ENCODE measurements at regions not wholly inside any gene's neighbourhood (a gene's known extent, or its start where the extent isn't known, plus 50 kb on each side); places are given as distances from the start of the nearest gene placed in this dataset.

- no peak for DNase-seq
- H3K4me3 ChIP-seq, result no peak overlapping the region
- no peaks in the 10 kb centered on the region for H3K4me1 ChIP-seq
- TF ChIP-seq CTCF (IDR thresholded peaks at IDR 0.05) (no peak), POLR2A (IDR thresholded peaks at IDR 0.05) (no peak)
- intact Hi-C loops (cut with DNase I; ENCODE audit: low total_unique reads), result no loop called here
- no peaks in the 10 kb centered on the region for H3K9me3 ChIP-seq
- no peaks in the 10 kb centered on the region for H3K27me3 ChIP-seq
- no peak overlapping the region for H3K27ac ChIP-seq
- H3K36me3 ChIP-seq, result no peaks in the 10 kb centered on the region
Measured at GRCh38 chr4:145417348-145418130, 64.1 kb upstream of the SMAD1 start.

DNA sequence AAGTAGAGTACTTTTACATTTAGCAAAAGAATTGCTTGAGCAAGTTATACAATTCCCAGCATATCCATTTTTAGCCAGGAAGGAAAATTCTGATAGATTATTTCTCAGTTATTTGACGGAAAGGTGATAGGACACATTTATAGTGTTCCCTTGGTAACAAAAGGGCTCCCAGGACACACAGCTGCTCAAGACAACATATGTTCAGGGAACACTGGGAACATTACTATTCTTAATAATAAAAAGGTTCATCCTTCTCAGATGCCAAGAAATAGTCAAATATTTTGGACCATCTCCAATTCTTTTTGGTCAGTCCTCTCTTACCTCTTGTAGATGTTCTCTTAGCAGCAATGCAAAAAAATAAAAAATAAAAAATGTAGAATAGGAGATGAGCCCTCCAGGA, 66.8 kb upstream of the SMAD1 start:
- Histone ChIP-seq H3K27me3 (no peaks in the 10 kb centered on the region), H3K4me1 (no peaks in the 10 kb centered on the region), H3K36me3 (no peaks in the 10 kb centered on the region), H3K4me3 (no peak overlapping the region), H3K9me3 (no peaks in the 10 kb centered on the region), H3K27ac (no peak overlapping the region)
- TF ChIP-seq CTCF (IDR thresholded peaks at IDR 0.05) (no peak), POLR2A (IDR thresholded peaks at IDR 0.05) (no peak)
- intact Hi-C loops (cut with DNase I; ENCODE audit: low total_unique reads), result no loop called here
- no peak for DNase-seq

- DNase-seq, result no peak
- Histone ChIP-seq H3K36me3 (no peaks in the 10 kb centered on the region), H3K27me3 (no peaks in the 10 kb centered on the region), H3K9me3 (no peaks in the 10 kb centered on the region), H3K4me1 (no peaks in the 10 kb centered on the region), H3K27ac (no peak overlapping the region), H3K4me3 (no peak overlapping the region)
- intact Hi-C loops (cut with DNase I; ENCODE audit: low total_unique reads), result no loop called here
- TF ChIP-seq CTCF (IDR thresholded peaks at IDR 0.05), result no peak
- no peak for TF ChIP-seq POLR2A (IDR thresholded peaks at IDR 0.05)
Measured at GRCh38 chr4:145414226-145414625, 67.4 kb upstream of the SMAD1 start.

- H3K36me3 ChIP-seq, result no peaks in the 10 kb centered on the region
- no peak overlapping the region for H3K27ac ChIP-seq
- no peaks in the 10 kb centered on the region for H3K4me1 ChIP-seq
- H3K27me3 ChIP-seq, result no peaks in the 10 kb centered on the region
- TF ChIP-seq CTCF (IDR thresholded peaks at IDR 0.05) (no peak), POLR2A (IDR thresholded peaks at IDR 0.05) (no peak)
- no peak overlapping the region for H3K4me3 ChIP-seq
- no peaks in the 10 kb centered on the region for H3K9me3 ChIP-seq
- no peak for DNase-seq
- intact Hi-C loops (cut with DNase I; ENCODE audit: low total_unique reads), result no loop called here
Measured at GRCh38 chr4:145406970-145407369, 74.7 kb upstream of the SMAD1 start.

DNA sequence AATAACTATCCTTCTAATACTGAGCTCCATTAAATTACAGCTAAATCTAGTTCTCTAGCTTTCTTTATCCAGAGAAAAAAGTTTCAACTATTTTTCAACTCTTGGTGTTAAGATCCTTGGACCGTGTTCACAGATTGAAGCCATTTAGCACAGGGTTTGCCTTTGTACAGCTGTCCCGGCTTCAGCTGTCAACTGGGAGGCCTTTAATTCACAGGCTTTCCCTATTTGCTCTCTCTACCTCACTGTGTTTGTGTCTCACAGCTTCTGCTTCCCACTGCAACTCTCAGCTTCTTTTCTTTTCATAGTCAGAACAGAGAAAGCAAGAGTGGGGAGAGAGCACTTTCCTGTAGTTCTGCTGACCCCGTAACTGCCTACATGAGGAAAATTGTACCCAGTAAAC, 76.9 kb upstream of the SMAD1 start:
- no peaks in the 10 kb centered on the region for H3K27me3 ChIP-seq
- H3K4me1 ChIP-seq, result no peaks in the 10 kb centered on the region
- no peak overlapping the region for H3K27ac ChIP-seq
- no peaks in the 10 kb centered on the region for H3K36me3 ChIP-seq
- DNase-seq, result no peak
- H3K4me3 ChIP-seq, result no peak overlapping the region
- intact Hi-C loops (cut with DNase I; ENCODE audit: low total_unique reads), result no loop called here
- no peaks in the 10 kb centered on the region for H3K9me3 ChIP-seq
- TF ChIP-seq POLR2A (IDR thresholded peaks at IDR 0.05) (no peak), CTCF (IDR thresholded peaks at IDR 0.05) (no peak)
